HCT116 (cell line): ENCODE measurements at regions not wholly inside any gene's neighbourhood (a gene's known extent, or its start where the extent isn't known, plus 50 kb on each side); places are given as distances from the start of the nearest gene placed in this dataset.

Experiments used
- ATAC-seq: fragments of 200-7000 bp; cut with Tn5 transposase; 2 replicates; pipeline ENCODE4 v1.9.1; 2020; ENCODE audit warnings: mild to moderate bottlenecking, moderate library complexity
- BruUV-seq: library from RNA; stranded (reverse); fragments of 400-500 nt; replicated peaks from 2 replicates; lab custom pipeline; 2021; lab: Mats Ljungman, UMichigan
- CTCF ChIA-PET: fragments of 300-600 bp; sonication (Branson Sonifier 250); formaldehyde crosslinking; loops from one replicate; lab custom pipeline; 2021; ENCODE audit warnings: antibody characterized with exemption; lab: Charles Lee
- POLR2A ChIA-PET: fragments of 300-600, 350-600 bp; sonication (Branson Sonifier 250); formaldehyde crosslinking; loops from one replicate; lab custom pipeline; 2021; ENCODE audit warnings: antibody characterized with exemption; lab: Charles Lee
- RAD21 ChIA-PET, 2 experiments: fragments of 300-600 bp; sonication (Branson Sonifier 250); formaldehyde crosslinking; loops; one replicate each; lab custom pipeline; 2023; ENCODE audit warnings: low total read pairs in 2 of 2; ENCODE audit not compliant: uncharacterized antibody in 2 of 2, unreplicated experiment in 2 of 2, low non-redundant PET in 1 of 2; lab: Charles Lee
- DNase-seq: peaks from one replicate; pipeline ENCODE4 v3.0.0-alpha.2; 2010; ENCODE audit warnings: low read depth, low spot score
- H2AFZ ChIP-seq: fragments of 200-600 bp; shearing (Covaris generic), sonication (generic); 2 replicates; pipeline ENCODE4 v1.6.1; 2017; ENCODE audit warnings: low read depth, mixed run types, mixed read lengths, antibody characterized with exemption, low read length; ENCODE audit not compliant: poor library complexity, severe bottlenecking
- H3K27ac ChIP-seq: 2 replicates; pipeline ENCODE4 v1.5.1; 2012; ENCODE audit warnings: low read depth, low read length
- H3K27me3 ChIP-seq: fragments of 200-600 bp; sonication (generic); 2 replicates; pipeline ENCODE4 v1.6.1; 2016; ENCODE audit warnings: mixed run types, low read length, mixed read lengths; ENCODE audit not compliant: insufficient read depth
- H3K36me3 ChIP-seq, 2 experiments: fragments of 200-500 bp in 1 of 2; fragments of 200-600 bp in 1 of 2; sonication (Bioruptor generic) in 1 of 2; sonication (generic) in 1 of 2; 2 replicates each; pipeline versions ENCODE4 v1.5.1 to v1.6.1; 2014 to 2016; ENCODE audit warnings: low read length in 2 of 2, inconsistent platforms in 1 of 2, mixed read lengths in 1 of 2, mixed run types in 1 of 2; ENCODE audit not compliant: insufficient read depth in 2 of 2, control insufficient read depth in 1 of 2
- H3K4me1 ChIP-seq, 2 experiments: fragments of 200-600 bp in 1 of 2; sonication (generic) in 1 of 2; 2 replicates each; pipeline versions ENCODE4 v1.5.1 to v1.6.1; 2012 to 2017; ENCODE audit warnings: low read length in 2 of 2, inconsistent platforms in 1 of 2, mild to moderate bottlenecking in 1 of 2, mixed read lengths in 1 of 2, mixed run types in 1 of 2, moderate library complexity in 1 of 2; ENCODE audit not compliant: insufficient read depth in 2 of 2, control insufficient read depth in 1 of 2
- H3K4me2 ChIP-seq: fragments of 200-600 bp; sonication (generic); 2 replicates; pipeline ENCODE4 v1.6.1; 2017; ENCODE audit warnings: mixed run types, low read length, mixed read lengths
- H3K4me3 ChIP-seq, 2 experiments: fragments of 200-600 bp in 1 of 2; sonication (generic) in 1 of 2; replicated peaks in 1 of 2; 2 replicates each; pipeline ENCODE4 v1.5.1; 2011 to 2016; ENCODE audit warnings: low read length in 2 of 2, control low read depth in 1 of 2, low read depth in 1 of 2, mild to moderate bottlenecking in 1 of 2, mixed read lengths in 1 of 2, mixed run types in 1 of 2
- H3K79me2 ChIP-seq: fragments of 200-600 bp; sonication (generic); 2 replicates; pipeline ENCODE4 v1.6.1; 2017; ENCODE audit warnings: mild to moderate bottlenecking, mixed run types, low read length, moderate library complexity, mixed read lengths; ENCODE audit not compliant: insufficient read depth
- H3K9ac ChIP-seq: fragments of 200-600 bp; sonication (generic); 2 replicates; pipeline ENCODE4 v1.6.1; 2016; ENCODE audit warnings: low read length, mixed read lengths
- H3K9me2 ChIP-seq: fragments of 200-600 bp; sonication (generic), shearing (Covaris generic); 2 replicates; pipeline ENCODE4 v1.6.1; 2017; ENCODE audit warnings: mixed run types, mild to moderate bottlenecking, moderate library complexity; ENCODE audit not compliant: insufficient read depth
- H3K9me3 ChIP-seq, 2 experiments: fragments of 200-500 bp in 1 of 2; fragments of 200-600 bp in 1 of 2; sonication (Bioruptor generic) in 1 of 2; sonication (generic) in 1 of 2; 2 replicates each; pipeline ENCODE4 v1.6.1; 2014 to 2017; ENCODE audit warnings: low read length in 2 of 2, mixed read lengths in 2 of 2, inconsistent platforms in 1 of 2, low read depth in 1 of 2, mild to moderate bottlenecking in 1 of 2, mixed run types in 1 of 2, moderate library complexity in 1 of 2; ENCODE audit not compliant: control insufficient read depth in 1 of 2, insufficient read depth in 1 of 2
- H4K20me1 ChIP-seq: fragments of 200-600 bp; sonication (generic), shearing (Covaris generic); 2 replicates; pipeline ENCODE4 v1.6.1; 2017; ENCODE audit warnings: mixed run types, mild to moderate bottlenecking, moderate library complexity; ENCODE audit not compliant: insufficient read depth
- CBX3 ChIP-seq: IDR thresholded peaks from 2 replicates; pipeline ENCODE4 v1.6.1; 2012; ENCODE audit warnings: low read depth
- CEBPB ChIP-seq: IDR thresholded peaks from 2 replicates; pipeline ENCODE4 v1.6.1; 2012; ENCODE audit warnings: low read depth
- EGR1 ChIP-seq: IDR thresholded peaks from 2 replicates; pipeline ENCODE4 v1.6.1; 2012; ENCODE audit warnings: low read depth
- ELF1 ChIP-seq: IDR thresholded peaks from 2 replicates; pipeline ENCODE4 v1.6.1; 2012; ENCODE audit warnings: low read depth, borderline replicate concordance
- EZH2 ChIP-seq: fragments of 200-600 bp; sonication (generic); IDR thresholded peaks from 2 replicates; pipeline ENCODE4 v1.6.1; 2017; ENCODE audit warnings: antibody characterized with exemption, mixed run types
- EZH2phosphoT487 ChIP-seq: fragments of 200-600 bp; IDR thresholded peaks from 2 replicates; pipeline ENCODE4 v1.6.1; 2018; ENCODE audit warnings: antibody characterized with exemption, borderline replicate concordance
- FOSL1 ChIP-seq: IDR thresholded peaks from 2 replicates; pipeline ENCODE4 v1.6.1; 2012; ENCODE audit warnings: low read depth
- JUND ChIP-seq: IDR thresholded peaks from 2 replicates; pipeline ENCODE4 v1.6.1; 2012
- POLR2A ChIP-seq: IDR thresholded peaks from 2 replicates; pipeline ENCODE4 v1.7.0; 2011; ENCODE audit warnings: borderline replicate concordance; ENCODE audit not compliant: insufficient read depth, insufficient read length; ENCODE audit errors: extremely low read depth
- POLR2AphosphoS5 ChIP-seq: IDR thresholded peaks from 2 replicates; pipeline ENCODE4 v1.6.1; 2011; ENCODE audit warnings: mild to moderate bottlenecking, low read depth, low read length, moderate library complexity
- SIN3A ChIP-seq: IDR thresholded peaks from 2 replicates; pipeline ENCODE4 v1.6.1; 2012; ENCODE audit warnings: low read depth
- SP1 ChIP-seq: IDR thresholded peaks from 2 replicates; pipeline ENCODE4 v1.6.1; 2012; ENCODE audit warnings: low read depth
- SRF ChIP-seq: IDR thresholded peaks from 2 replicates; pipeline ENCODE4 v1.6.1; 2012; ENCODE audit warnings: low read depth
- TCF7L2 ChIP-seq: IDR thresholded peaks from 2 replicates; pipeline ENCODE4 v1.7.0; 2011; ENCODE audit warnings: borderline replicate concordance, inconsistent platforms; ENCODE audit not compliant: insufficient read depth, insufficient read length; ENCODE audit errors: extremely low read depth
- ZFX ChIP-seq: fragments of 450-650 bp; IDR thresholded peaks from 2 replicates; pipeline ENCODE4 v1.6.1; 2017
- ZNF274 ChIP-seq: fragments of 200-500 bp; sonication (Bioruptor generic); IDR thresholded peaks from 2 replicates; pipeline ENCODE4 v1.6.1; 2014; ENCODE audit warnings: mild to moderate bottlenecking, low read depth, low read length, inconsistent platforms
- intact Hi-C: fragments of 100-400 bp; cut with micrococcal nuclease; formaldehyde crosslinking; loops from 2 replicates; pipeline ENCODE4 v1.10.0; 2022
- TF ChIP-seq, protein P1 (sequence below), 3 experiments: fragments of 200-600 bp in 1 of 3; sonication (generic) in 1 of 3; IDR thresholded peaks in 2 of 3; conservative IDR thresholded peaks in 1 of 3; 2 replicates each; pipeline ENCODE4 v1.5.1; 2012 to 2017; ENCODE audit warnings: low read depth in 2 of 3, low read length in 2 of 3, antibody characterized with exemption in 1 of 3, borderline replicate concordance in 1 of 3, control low read depth in 1 of 3, mild to moderate bottlenecking in 1 of 3, mixed read lengths in 1 of 3, mixed run types in 1 of 3, moderate library complexity in 1 of 3; ENCODE audit not compliant: insufficient read depth in 1 of 3
- TF ChIP-seq, protein P2 (sequence below): IDR thresholded peaks from 2 replicates; pipeline ENCODE4 v1.6.1; 2012; ENCODE audit warnings: low read depth
- TF ChIP-seq, protein P3 (sequence below): IDR thresholded peaks from 2 replicates; pipeline ENCODE4 v1.6.1; 2012
- TF ChIP-seq, protein P4 (sequence below): IDR thresholded peaks from 2 replicates; pipeline ENCODE4 v1.6.1; 2012

DNA sequence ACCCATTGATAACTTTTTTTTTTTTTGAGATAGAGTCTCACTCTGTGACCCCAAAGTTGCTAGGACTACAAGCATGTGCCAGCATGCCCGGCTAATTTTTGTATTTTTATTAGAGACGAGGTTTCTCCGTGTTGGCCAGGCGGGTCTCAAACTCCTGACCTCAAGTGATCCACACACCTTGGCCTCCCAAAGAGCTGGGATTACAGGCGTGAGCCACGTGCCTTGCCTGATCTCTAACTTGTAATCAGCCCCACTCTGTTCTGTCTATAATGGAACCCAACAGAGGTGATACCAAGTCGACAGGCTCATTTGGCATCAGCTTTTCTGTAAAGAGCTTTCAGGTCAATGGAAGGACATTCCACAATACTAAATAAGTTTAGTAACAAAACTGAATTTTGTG is 99.4 kb downstream of the HFE start:
- Histone ChIP-seq H3K4me1 (peaks cover 13 to 27% of the 10 kb centered on the region in 2 experiments), H3K9ac (no peak overlapping the region), H3K4me2 (no peak overlapping the region), H3K9me2 (no peaks in the 10 kb centered on the region), H3K36me3 (no peaks in the 10 kb centered on the region), H3K9me3 (no peaks in the 10 kb centered on the region), H2AFZ (no peak overlapping the region), H4K20me1 (no peaks in the 10 kb centered on the region), H3K27ac (no peak overlapping the region; the same call in 1 of the 2 replicates), H3K4me3 (no peak overlapping the region), H3K79me2 (no peaks in the 10 kb centered on the region), H3K27me3 (no peaks in the 10 kb centered on the region)
- TF ChIP-seq EZH2phosphoT487 = no peak
- TF ChIP-seq, protein P1, sequence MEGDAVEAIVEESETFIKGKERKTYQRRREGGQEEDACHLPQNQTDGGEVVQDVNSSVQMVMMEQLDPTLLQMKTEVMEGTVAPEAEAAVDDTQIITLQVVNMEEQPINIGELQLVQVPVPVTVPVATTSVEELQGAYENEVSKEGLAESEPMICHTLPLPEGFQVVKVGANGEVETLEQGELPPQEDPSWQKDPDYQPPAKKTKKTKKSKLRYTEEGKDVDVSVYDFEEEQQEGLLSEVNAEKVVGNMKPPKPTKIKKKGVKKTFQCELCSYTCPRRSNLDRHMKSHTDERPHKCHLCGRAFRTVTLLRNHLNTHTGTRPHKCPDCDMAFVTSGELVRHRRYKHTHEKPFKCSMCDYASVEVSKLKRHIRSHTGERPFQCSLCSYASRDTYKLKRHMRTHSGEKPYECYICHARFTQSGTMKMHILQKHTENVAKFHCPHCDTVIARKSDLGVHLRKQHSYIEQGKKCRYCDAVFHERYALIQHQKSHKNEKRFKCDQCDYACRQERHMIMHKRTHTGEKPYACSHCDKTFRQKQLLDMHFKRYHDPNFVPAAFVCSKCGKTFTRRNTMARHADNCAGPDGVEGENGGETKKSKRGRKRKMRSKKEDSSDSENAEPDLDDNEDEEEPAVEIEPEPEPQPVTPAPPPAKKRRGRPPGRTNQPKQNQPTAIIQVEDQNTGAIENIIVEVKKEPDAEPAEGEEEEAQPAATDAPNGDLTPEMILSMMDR (IDR thresholded peaks at IDR 0.05 in 2 of 3, conservative IDR thresholded peaks at IDR 0.05 in 1 of 3; ENCODE audit: borderline replicate concordance in 1 of 3, insufficient read depth in 1 of 3, low read depth in 2 of 3, low read length in 2 of 3) = no peak
- TF ChIP-seq ZFX = no peak
- TF ChIP-seq CBX3 = no peak
- TF ChIP-seq, protein P2, sequence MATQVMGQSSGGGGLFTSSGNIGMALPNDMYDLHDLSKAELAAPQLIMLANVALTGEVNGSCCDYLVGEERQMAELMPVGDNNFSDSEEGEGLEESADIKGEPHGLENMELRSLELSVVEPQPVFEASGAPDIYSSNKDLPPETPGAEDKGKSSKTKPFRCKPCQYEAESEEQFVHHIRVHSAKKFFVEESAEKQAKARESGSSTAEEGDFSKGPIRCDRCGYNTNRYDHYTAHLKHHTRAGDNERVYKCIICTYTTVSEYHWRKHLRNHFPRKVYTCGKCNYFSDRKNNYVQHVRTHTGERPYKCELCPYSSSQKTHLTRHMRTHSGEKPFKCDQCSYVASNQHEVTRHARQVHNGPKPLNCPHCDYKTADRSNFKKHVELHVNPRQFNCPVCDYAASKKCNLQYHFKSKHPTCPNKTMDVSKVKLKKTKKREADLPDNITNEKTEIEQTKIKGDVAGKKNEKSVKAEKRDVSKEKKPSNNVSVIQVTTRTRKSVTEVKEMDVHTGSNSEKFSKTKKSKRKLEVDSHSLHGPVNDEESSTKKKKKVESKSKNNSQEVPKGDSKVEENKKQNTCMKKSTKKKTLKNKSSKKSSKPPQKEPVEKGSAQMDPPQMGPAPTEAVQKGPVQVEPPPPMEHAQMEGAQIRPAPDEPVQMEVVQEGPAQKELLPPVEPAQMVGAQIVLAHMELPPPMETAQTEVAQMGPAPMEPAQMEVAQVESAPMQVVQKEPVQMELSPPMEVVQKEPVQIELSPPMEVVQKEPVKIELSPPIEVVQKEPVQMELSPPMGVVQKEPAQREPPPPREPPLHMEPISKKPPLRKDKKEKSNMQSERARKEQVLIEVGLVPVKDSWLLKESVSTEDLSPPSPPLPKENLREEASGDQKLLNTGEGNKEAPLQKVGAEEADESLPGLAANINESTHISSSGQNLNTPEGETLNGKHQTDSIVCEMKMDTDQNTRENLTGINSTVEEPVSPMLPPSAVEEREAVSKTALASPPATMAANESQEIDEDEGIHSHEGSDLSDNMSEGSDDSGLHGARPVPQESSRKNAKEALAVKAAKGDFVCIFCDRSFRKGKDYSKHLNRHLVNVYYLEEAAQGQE = no peak
- TF ChIP-seq, protein P3, sequence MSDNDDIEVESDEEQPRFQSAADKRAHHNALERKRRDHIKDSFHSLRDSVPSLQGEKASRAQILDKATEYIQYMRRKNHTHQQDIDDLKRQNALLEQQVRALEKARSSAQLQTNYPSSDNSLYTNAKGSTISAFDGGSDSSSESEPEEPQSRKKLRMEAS = no peak
- TF ChIP-seq ELF1 = no peak
- no peak for TF ChIP-seq EGR1
- no peak for TF ChIP-seq ZNF274
- TF ChIP-seq CEBPB = no peak
- no peak for TF ChIP-seq SP1
- no peak for TF ChIP-seq FOSL1
- TF ChIP-seq POLR2AphosphoS5 = no peak
- no peak for TF ChIP-seq SIN3A
- TF ChIP-seq, protein P4, sequence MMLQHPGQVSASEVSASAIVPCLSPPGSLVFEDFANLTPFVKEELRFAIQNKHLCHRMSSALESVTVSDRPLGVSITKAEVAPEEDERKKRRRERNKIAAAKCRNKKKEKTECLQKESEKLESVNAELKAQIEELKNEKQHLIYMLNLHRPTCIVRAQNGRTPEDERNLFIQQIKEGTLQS = no peak
- TF ChIP-seq POLR2A = no peak
- no peak for TF ChIP-seq TCF7L2
- TF ChIP-seq EZH2 = no peak
- TF ChIP-seq SRF = no peak
- TF ChIP-seq JUND = no peak
- DNase-seq = no peak
- ChIA-PET POLR2A (interaction anchor here (1.2 to 4.4 kb wide), 8 partner anchors 9 to 1625 kb away, joined by 3 to 94 read pairs (median 12); a partner anchor contains a TSS), RAD21 (no interaction called here), CTCF (no interaction called here)
- ATAC-seq = no peak
- no TSS peak for BruUV-seq
- intact Hi-C loops = no loop called here
